HG03469 (cell line): ENCODE measurements at regions not wholly inside any gene's neighbourhood (a gene's known extent, or its start where the extent isn't known, plus 50 kb on each side); places are given as distances from the start of the nearest gene placed in this dataset.

ENCODE experiments used
- ATAC-seq: cut with Tn5 transposase; IDR thresholded peaks from one replicate; pipeline ENCODE4 v1.9.1; 2021; ENCODE audit warnings: mild to moderate bottlenecking, moderate library complexity, moderate number of reproducible peaks; ENCODE audit not compliant: unreplicated experiment

- ATAC-seq: no peak
These were observed 174.8 kb downstream of the IBTK start for GRCh38 chr6:82072751-82073150.

- no peak for ATAC-seq
These were observed 175.4 kb downstream of the IBTK start for GRCh38 chr6:82072121-82072521.

GRCh38 chr6:82068721-82069120 lies 178.8 kb downstream of the IBTK start:
- no peak for ATAC-seq

- ATAC-seq: peak; percentile 84
These were observed 180.5 kb downstream of the IBTK start for GRCh38 chr6:82066991-82067411.

- ATAC-seq: no peak
These were observed 181.3 kb downstream of the IBTK start for GRCh38 chr6:82066196-82066595.

GRCh38 chr6:82063574-82063973 lies 184.0 kb downstream of the IBTK start:
- ATAC-seq: no peak

GRCh38 chr6:82062219-82062618 lies 185.3 kb downstream of the IBTK start:
- no peak for ATAC-seq

GRCh38 chr6:82057846-82058554 lies 189.5 kb downstream of the IBTK start:
- no peak for ATAC-seq

GRCh38 chr6:82056567-82056966 lies 191.0 kb downstream of the IBTK start:
- ATAC-seq: no peak

GRCh38 chr6:82045965-82046756 lies 201.4 kb downstream of the IBTK start:
- ATAC-seq: no peak

GRCh38 chr6:82040405-82041221 lies 206.9 kb downstream of the IBTK start:
- ATAC-seq: peak; percentile 71

- no peak for ATAC-seq
These were observed 208.9 kb downstream of the IBTK start for GRCh38 chr6:82038631-82039030.

- no peak for ATAC-seq
These were observed 212.0 kb downstream of the IBTK start for GRCh38 chr6:82035526-82035925.

GRCh38 chr6:82033631-82034211 lies 213.8 kb downstream of the IBTK start:
- no peak for ATAC-seq

GRCh38 chr6:82032444-82032843 lies 215.1 kb downstream of the IBTK start:
- no peak for ATAC-seq

GRCh38 chr6:82030761-82031503 lies 216.6 kb downstream of the IBTK start:
- no peak for ATAC-seq

- no peak for ATAC-seq
These were observed 217.2 kb downstream of the IBTK start for GRCh38 chr6:82030301-82030700.

GRCh38 chr6:82025271-82025670 lies 222.3 kb downstream of the IBTK start:
- ATAC-seq: no peak

GRCh38 chr6:82022614-82023129 lies 224.9 kb downstream of the IBTK start:
- ATAC-seq: no peak

- ATAC-seq: no peak
These were observed 229.8 kb downstream of the IBTK start for GRCh38 chr6:82017773-82018172.
